ENCODE measurements at regions not wholly inside any gene's neighbourhood (a gene's known extent, or its start where the extent isn't known, plus 50 kb on each side); places are given as distances from the start of the nearest gene placed in this dataset.

- no peaks in the 10 kb centered on the region for H3K79me2 ChIP-seq (ENCODE audit: insufficient read depth, low read length)
- no peak overlapping the region for H2AFZ ChIP-seq (ENCODE audit: low read depth, low read length)
- no peak for DNase-seq
- no peaks in the 10 kb centered on the region for H3K9me3 ChIP-seq (ENCODE audit: insufficient read depth, low read length, severe bottlenecking)
- H3K9ac ChIP-seq (ENCODE audit: low read depth, low read length): no peak overlapping the region
- TF ChIP-seq, protein P1, sequence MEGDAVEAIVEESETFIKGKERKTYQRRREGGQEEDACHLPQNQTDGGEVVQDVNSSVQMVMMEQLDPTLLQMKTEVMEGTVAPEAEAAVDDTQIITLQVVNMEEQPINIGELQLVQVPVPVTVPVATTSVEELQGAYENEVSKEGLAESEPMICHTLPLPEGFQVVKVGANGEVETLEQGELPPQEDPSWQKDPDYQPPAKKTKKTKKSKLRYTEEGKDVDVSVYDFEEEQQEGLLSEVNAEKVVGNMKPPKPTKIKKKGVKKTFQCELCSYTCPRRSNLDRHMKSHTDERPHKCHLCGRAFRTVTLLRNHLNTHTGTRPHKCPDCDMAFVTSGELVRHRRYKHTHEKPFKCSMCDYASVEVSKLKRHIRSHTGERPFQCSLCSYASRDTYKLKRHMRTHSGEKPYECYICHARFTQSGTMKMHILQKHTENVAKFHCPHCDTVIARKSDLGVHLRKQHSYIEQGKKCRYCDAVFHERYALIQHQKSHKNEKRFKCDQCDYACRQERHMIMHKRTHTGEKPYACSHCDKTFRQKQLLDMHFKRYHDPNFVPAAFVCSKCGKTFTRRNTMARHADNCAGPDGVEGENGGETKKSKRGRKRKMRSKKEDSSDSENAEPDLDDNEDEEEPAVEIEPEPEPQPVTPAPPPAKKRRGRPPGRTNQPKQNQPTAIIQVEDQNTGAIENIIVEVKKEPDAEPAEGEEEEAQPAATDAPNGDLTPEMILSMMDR (IDR thresholded peaks at IDR 0.05; ENCODE audit: borderline replicate concordance, extremely low read depth, low read length, poor library complexity, severe bottlenecking): no peak
- no peak for TF ChIP-seq EZH2 (IDR thresholded peaks at IDR 0.05; ENCODE audit: borderline replicate concordance, low read depth, low read length, severe bottlenecking)
- no peaks in the 10 kb centered on the region for H4K20me1 ChIP-seq (ENCODE audit: insufficient read depth, low read length)
- peaks cover 13% of the 10 kb centered on the region for H3K4me1 ChIP-seq (ENCODE audit: insufficient read depth, low read length)
- H3K27ac ChIP-seq (ENCODE audit: low read length): no peak overlapping the region
- no peak overlapping the region for H3K4me3 ChIP-seq (ENCODE audit: low read depth in 1 of 2, low read length in 2 of 2)
- H3K27me3 ChIP-seq (ENCODE audit: insufficient read depth, low read length, poor library complexity): no peaks in the 10 kb centered on the region
- ATAC-seq (ENCODE audit: insufficient read depth, low read depth): no peak
- H3K4me2 ChIP-seq (ENCODE audit: insufficient read depth, low read length): no peak overlapping the region
- no peaks in the 10 kb centered on the region for H3K36me3 ChIP-seq (ENCODE audit: insufficient read depth, low read length)
Measured at GRCh38 chr4:140238351-140239056, 84.5 kb upstream of the MAML3 start.

DNA sequence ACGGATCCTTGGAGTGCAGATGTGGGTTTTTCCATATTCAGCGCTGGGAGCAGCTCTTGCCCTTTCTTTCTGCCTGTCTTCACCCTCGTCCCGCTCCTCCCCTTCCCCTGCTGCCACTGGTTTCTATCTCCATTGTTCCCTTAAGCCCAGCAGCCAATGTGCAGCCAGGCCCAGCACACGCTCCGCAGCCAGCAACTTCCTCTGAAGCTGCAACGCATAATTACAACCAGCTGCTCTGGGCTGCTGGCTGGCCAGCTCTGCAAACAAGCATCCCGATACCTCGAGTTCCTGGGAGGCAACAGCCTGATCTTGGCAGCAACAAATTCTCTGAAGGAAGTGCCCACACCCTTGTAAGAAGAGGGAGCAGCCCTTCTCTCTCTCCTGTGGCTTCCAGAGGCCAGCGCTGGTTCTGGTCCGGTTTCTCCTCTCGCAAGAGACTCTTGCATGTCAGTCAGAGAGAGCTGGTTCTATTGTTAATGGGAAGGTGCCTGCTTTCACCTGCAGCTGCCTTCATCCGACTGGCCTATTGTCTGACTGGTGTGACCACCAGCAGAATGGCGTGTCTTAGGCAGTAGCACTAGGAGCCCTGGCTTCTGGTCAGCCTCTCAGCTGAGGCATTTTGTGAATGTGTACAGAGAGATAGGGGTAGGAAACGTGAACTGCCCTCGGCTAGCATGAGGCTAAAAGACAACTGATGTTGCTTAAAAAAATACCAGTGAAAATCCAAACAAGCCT lies 83.8 kb upstream of the MAML3 start:
- TF ChIP-seq, protein P1 (IDR thresholded peaks at IDR 0.05; ENCODE audit: borderline replicate concordance, extremely low read depth, low read length, poor library complexity, severe bottlenecking): no peak
- TF ChIP-seq EZH2 (IDR thresholded peaks at IDR 0.05; ENCODE audit: borderline replicate concordance, low read depth, low read length, severe bottlenecking): no peak
- ATAC-seq (ENCODE audit: insufficient read depth, low read depth): no peak
- Histone ChIP-seq H3K79me2 (ENCODE audit: insufficient read depth, low read length) (no peaks in the 10 kb centered on the region), H3K9ac (ENCODE audit: low read depth, low read length) (no peak overlapping the region), H2AFZ (ENCODE audit: low read depth, low read length) (no peak overlapping the region), H4K20me1 (ENCODE audit: insufficient read depth, low read length) (no peaks in the 10 kb centered on the region), H3K27me3 (ENCODE audit: insufficient read depth, low read length, poor library complexity) (no peaks in the 10 kb centered on the region), H3K9me3 (ENCODE audit: insufficient read depth, low read length, severe bottlenecking) (no peaks in the 10 kb centered on the region), H3K36me3 (ENCODE audit: insufficient read depth, low read length) (no peaks in the 10 kb centered on the region), H3K4me2 (ENCODE audit: insufficient read depth, low read length) (no peak overlapping the region), H3K4me1 (ENCODE audit: insufficient read depth, low read length) (peaks cover 6% of the 10 kb centered on the region), H3K27ac (ENCODE audit: low read length) (no peak overlapping the region), H3K4me3 (ENCODE audit: low read depth in 1 of 2, low read length in 2 of 2) (no peak overlapping the region)
- no peak for DNase-seq

DNA sequence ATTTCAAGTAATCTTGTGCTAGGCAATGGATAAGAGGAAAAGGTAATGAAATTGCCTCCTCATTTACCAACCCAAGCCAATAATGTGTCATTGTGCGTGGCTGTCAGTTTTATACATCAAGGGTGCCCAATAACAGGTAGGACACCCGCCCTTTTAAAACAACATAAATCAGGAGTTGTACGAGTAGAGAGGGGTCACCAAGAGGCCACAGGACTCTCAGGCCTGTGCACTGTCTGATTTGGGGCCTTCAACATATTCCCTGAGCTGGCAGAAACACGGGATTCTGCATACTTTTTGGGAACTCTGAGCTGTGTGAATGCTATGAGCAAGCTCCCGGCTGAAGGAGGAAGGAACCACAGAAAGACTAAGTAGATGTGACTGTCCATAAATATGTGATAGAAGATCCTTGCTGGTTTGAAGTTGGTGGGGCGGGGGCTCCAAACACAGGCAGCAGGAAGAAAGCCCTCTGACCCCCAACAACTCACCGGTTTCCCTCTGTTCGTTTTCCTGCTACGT lies 82.7 kb upstream of the MAML3 start:
- Histone ChIP-seq H2AFZ (ENCODE audit: low read depth, low read length) (no peak overlapping the region), H3K27ac (ENCODE audit: low read length) (no peak overlapping the region), H3K4me3 (ENCODE audit: low read depth in 1 of 2, low read length in 2 of 2) (no peak overlapping the region), H3K4me1 (ENCODE audit: insufficient read depth, low read length) (no peaks in the 10 kb centered on the region), H3K9ac (ENCODE audit: low read depth, low read length) (no peak overlapping the region), H3K36me3 (ENCODE audit: insufficient read depth, low read length) (no peaks in the 10 kb centered on the region), H3K9me3 (ENCODE audit: insufficient read depth, low read length, severe bottlenecking) (no peaks in the 10 kb centered on the region), H3K4me2 (ENCODE audit: insufficient read depth, low read length) (no peak overlapping the region), H3K27me3 (ENCODE audit: insufficient read depth, low read length, poor library complexity) (no peaks in the 10 kb centered on the region), H4K20me1 (ENCODE audit: insufficient read depth, low read length) (no peaks in the 10 kb centered on the region), H3K79me2 (ENCODE audit: insufficient read depth, low read length) (no peaks in the 10 kb centered on the region)
- no peak for TF ChIP-seq EZH2 (IDR thresholded peaks at IDR 0.05; ENCODE audit: borderline replicate concordance, low read depth, low read length, severe bottlenecking)
- TF ChIP-seq, protein P1 (IDR thresholded peaks at IDR 0.05; ENCODE audit: borderline replicate concordance, extremely low read depth, low read length, poor library complexity, severe bottlenecking): no peak
- ATAC-seq (ENCODE audit: insufficient read depth, low read depth) (no peak), DNase-seq (no peak)
